ENCODE measurements at regions not wholly inside any gene's neighbourhood (a gene's known extent, or its start where the extent isn't known, plus 50 kb on each side); places are given as distances from the start of the nearest gene placed in this dataset.

GRCh38 chr16:26742040-26742439 is 324.7 kb upstream of the C16orf82 start:
- H3K4me3 ChIP-seq (ENCODE audit: control insufficient read depth, low read depth, low read length) = no peak overlapping the region
- DNase-seq (ENCODE audit: low read depth) = no peak
- no peak for TF ChIP-seq CTCF (IDR thresholded peaks at IDR 0.05; ENCODE audit: control insufficient read depth, insufficient read depth, low read depth, low read length, missing control alignments)

- no peak overlapping the region for H3K4me3 ChIP-seq (ENCODE audit: control insufficient read depth, low read depth, low read length)
- TF ChIP-seq CTCF (IDR thresholded peaks at IDR 0.05; ENCODE audit: control insufficient read depth, insufficient read depth, low read depth, low read length, missing control alignments) = no peak
- DNase-seq (ENCODE audit: low read depth) = no peak
Observed at GRCh38 chr16:26744430-26744829, 322.3 kb upstream of the C16orf82 start.

GRCh38 chr16:26747760-26748159 is 319.0 kb upstream of the C16orf82 start:
- H3K4me3 ChIP-seq (ENCODE audit: control insufficient read depth, low read depth, low read length) = no peak overlapping the region
- TF ChIP-seq CTCF (IDR thresholded peaks at IDR 0.05; ENCODE audit: control insufficient read depth, insufficient read depth, low read depth, low read length, missing control alignments) = no peak
- DNase-seq (ENCODE audit: low read depth) = no peak

- TF ChIP-seq CTCF (IDR thresholded peaks at IDR 0.05; ENCODE audit: control insufficient read depth, insufficient read depth, low read depth, low read length, missing control alignments) = no peak
- DNase-seq (ENCODE audit: low read depth) = no peak
- no peak overlapping the region for H3K4me3 ChIP-seq (ENCODE audit: control insufficient read depth, low read depth, low read length)
Observed at GRCh38 chr16:26749072-26749471, 317.7 kb upstream of the C16orf82 start.

- no peak for DNase-seq (ENCODE audit: low read depth)
- no peak overlapping the region for H3K4me3 ChIP-seq (ENCODE audit: control insufficient read depth, low read depth, low read length)
- TF ChIP-seq CTCF (IDR thresholded peaks at IDR 0.05; ENCODE audit: control insufficient read depth, insufficient read depth, low read depth, low read length, missing control alignments) = no peak
Observed at GRCh38 chr16:26752166-26752565, 314.6 kb upstream of the C16orf82 start.

- TF ChIP-seq CTCF (IDR thresholded peaks at IDR 0.05; ENCODE audit: control insufficient read depth, insufficient read depth, low read depth, low read length, missing control alignments) = no peak
- no peak overlapping the region for H3K4me3 ChIP-seq (ENCODE audit: control insufficient read depth, low read depth, low read length)
- no peak for DNase-seq (ENCODE audit: low read depth)
Observed at GRCh38 chr16:26756633-26757032, 310.1 kb upstream of the C16orf82 start.

GRCh38 chr16:26762594-26762993 is 304.1 kb upstream of the C16orf82 start:
- H3K4me3 ChIP-seq (ENCODE audit: control insufficient read depth, low read depth, low read length) = no peak overlapping the region
- DNase-seq (ENCODE audit: low read depth) = no peak
- no peak for TF ChIP-seq CTCF (IDR thresholded peaks at IDR 0.05; ENCODE audit: control insufficient read depth, insufficient read depth, low read depth, low read length, missing control alignments)

Measured in AG09309 (cell line).